Activated naive CD4-positive, alpha-beta T cell treated with anti-CD3 and anti-CD28 coated beads, Interleukin-2, amount 50 U/mL, for 72 hours (primary cell): ENCODE measurements at regions not wholly inside any gene's neighbourhood (a gene's known extent, or its start where the extent isn't known, plus 50 kb on each side); places are given as distances from the start of the nearest gene placed in this dataset.

ENCODE experiments used
- ATAC-seq, 2 donors: fragments of 150-1000 bp; cut with Tn5 transposase; 2 replicates each; pipeline ENCODE4 v1.10.0; 2021; ENCODE audit warnings: mild to moderate bottlenecking in 2 of 2, moderate library complexity in 2 of 2
- DNase-seq, 2 donors: peaks; one replicate each; pipeline ENCODE4 v3.0.0; 2021 to 2022; ENCODE audit warnings: low spot score in 2 of 2
- H3K27ac Mint-ChIP-seq, 2 donors: one replicate each; pipeline ENCODE4 v1.8.0; 2022; ENCODE audit warnings: mild to moderate bottlenecking in 2 of 2, mixed read lengths in 2 of 2
- H3K36me3 Mint-ChIP-seq, 2 donors: one replicate each; pipeline ENCODE4 v1.8.0; 2022; ENCODE audit warnings: mixed read lengths in 2 of 2
- H3K9me3 Mint-ChIP-seq, 2 donors: one replicate each; pipeline ENCODE4 v1.8.0; 2022; ENCODE audit warnings: mixed read lengths in 2 of 2

DNA sequence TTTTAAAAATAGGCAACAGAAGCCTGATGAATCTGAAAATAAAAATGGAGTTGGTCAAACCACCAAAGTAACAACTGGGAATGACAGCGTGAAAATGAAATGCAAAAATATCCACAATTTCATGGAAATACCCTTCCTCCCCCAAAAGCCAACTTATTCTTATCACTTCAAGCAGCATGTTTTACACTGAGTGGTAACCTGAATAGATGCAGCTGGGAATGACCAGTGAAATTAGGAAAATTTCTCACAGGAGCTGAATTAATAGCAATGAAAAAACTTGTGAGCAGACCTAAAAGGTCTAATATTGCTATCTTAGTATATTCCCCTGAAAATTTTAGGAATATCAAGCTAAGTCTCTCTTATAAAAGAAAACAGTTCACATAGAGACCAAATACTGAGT, 239.0 kb downstream of the PCDH18 start:
- Mint-ChIP-seq H3K36me3 (no peaks in the 10 kb centered on the region), H3K9me3 (peaks cover 13 to 18% of the 10 kb centered on the region in 2 donors), H3K27ac (no peak overlapping the region)
- DNase-seq: no peak
- ATAC-seq: no peak

DNA sequence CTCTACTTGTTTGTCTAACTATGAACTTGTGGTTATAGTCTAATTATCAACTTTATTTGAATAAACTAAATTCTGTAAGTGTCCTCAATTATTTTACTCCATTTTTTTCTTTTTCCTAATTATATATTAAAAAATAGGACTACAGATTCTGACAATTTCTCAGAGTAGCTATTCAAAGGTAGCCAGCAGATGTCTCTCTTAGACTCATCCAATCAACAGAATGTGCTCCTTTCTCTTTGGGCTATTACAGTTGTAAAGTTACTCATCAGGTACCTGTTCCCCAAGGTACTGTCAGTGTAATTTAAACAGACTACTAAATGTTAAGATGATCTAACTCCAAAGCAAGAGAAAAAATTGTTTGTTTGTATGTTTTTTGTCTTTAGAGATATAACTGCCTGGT, 248.6 kb downstream of the PCDH18 start:
- DNase-seq (no peak), ATAC-seq (no peak)
- Mint-ChIP-seq H3K36me3 (no peaks in the 10 kb centered on the region), H3K9me3 (peaks cover 3 to 11% of the 10 kb centered on the region in 2 donors), H3K27ac (no peak overlapping the region)

DNA sequence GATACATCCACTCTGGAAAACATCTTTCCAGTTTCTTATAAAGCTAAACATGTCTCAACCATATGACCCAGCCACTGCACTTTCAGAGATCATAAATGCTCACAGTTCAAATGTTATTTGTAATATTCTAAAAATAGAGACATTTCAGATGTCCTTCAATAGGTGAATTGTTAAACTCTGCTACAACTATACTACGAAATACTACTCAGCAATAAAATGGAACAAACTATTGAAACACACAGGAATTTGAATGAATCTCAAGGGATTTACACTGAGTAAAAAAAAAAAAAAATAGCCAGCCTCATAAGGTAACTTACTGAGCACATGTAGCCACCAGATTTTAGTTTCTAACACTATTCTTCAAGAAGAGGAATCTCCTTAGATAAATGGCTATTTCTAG, 253.9 kb downstream of the PCDH18 start:
- Mint-ChIP-seq H3K9me3 (peaks cover 0 to 7% of the 10 kb centered on the region in 2 donors), H3K27ac (no peak overlapping the region), H3K36me3 (no peaks in the 10 kb centered on the region)
- ATAC-seq (no peak), DNase-seq (no peak)

DNA sequence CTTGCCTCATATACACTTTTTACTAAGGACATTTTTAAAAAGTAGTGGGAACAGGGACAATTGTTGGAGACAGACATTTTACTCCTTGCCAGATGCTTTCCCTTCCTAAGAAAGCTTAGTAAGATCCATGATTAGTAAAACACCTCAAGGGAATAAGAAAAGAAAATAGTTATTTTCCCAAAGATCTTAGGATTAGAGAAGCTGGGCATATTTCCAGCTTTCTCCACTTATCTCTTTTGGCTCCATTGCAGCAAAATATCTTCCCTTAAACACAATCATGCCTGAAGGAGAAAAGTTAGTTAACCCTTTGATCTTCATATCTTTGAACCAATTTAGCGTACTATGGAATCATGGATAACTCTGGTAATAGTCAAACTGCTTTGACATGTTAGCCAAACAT, 257.9 kb downstream of the PCDH18 start:
- no peak for ATAC-seq
- H3K27ac Mint-ChIP-seq: no peak overlapping the region

DNA sequence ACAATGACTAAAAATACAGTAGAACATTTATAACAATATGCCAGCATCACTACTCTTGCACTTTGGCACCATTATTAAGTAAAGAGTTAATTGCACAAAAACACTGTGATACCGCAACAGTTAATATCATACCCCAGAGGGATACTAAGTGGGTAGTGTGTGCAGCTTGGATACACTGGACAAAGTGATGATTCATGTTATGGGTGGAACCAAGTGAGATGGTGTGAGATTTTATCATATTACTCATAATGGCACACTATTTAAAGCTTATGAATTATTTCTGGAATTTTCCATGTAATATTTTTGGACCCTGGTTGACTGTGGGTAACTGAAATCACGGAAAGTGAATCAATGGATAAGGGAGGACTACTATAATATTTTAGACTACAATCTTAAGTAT, 265.3 kb downstream of the PCDH18 start:
- ATAC-seq (no peak), DNase-seq (no peak)
- Mint-ChIP-seq H3K9me3 (peaks cover 6 to 7% of the 10 kb centered on the region in 2 donors), H3K27ac (no peak overlapping the region), H3K36me3 (no peaks in the 10 kb centered on the region)

More for the DNA sequence above, 257.9 kb downstream of the PCDH18 start:
- no peaks in the 10 kb centered on the region for H3K36me3 Mint-ChIP-seq
- H3K9me3 Mint-ChIP-seq: peaks cover 0 to 4% of the 10 kb centered on the region in 2 donors
- no peak for DNase-seq

DNA sequence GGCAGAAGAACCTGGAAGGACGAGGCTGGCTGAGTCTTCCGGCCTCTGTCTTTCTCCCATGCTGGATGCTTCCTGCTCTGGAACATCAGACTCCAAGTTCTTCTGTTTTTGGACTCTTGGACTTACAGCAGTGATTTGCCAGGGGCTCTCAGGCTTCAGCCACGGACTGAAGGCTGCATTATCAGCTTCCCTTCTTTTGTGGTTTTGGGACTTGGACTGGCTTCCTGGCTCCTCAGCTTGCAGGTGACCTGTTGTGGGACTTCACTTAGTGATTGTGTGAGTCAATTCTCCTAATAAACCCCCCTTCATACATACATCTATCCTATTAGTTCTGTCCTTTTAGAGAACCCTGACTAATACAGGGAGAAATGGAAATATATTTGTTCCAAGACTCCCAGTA, 265.8 kb downstream of the PCDH18 start:
- Mint-ChIP-seq H3K9me3 (peaks cover 6 to 7% of the 10 kb centered on the region in 2 donors), H3K27ac (no peak overlapping the region), H3K36me3 (no peaks in the 10 kb centered on the region)
- no peak for DNase-seq
- ATAC-seq: no peak

DNA sequence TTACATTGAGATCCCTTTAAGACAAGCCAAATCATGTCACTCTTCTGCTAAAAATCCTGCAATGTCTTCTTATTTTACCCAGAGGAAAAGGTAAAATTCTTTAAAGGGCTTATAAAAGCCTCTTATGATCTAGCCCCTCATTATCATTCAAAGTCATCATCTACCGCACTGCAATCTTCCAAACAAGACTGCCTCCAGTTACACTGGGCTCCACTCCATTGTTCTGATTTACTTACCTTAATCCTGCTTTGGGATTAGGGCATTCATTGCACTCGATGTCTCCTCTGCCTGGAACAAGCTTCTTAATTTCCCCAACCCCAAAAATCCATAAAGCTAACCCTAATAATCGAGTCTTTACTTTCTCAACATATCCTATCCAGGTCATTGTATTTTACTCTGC, 269.1 kb downstream of the PCDH18 start:
- ATAC-seq: no peak
- DNase-seq: no peak
- no peak overlapping the region for H3K27ac Mint-ChIP-seq
- H3K9me3 Mint-ChIP-seq: peaks cover 6 to 7% of the 10 kb centered on the region in 2 donors
- H3K36me3 Mint-ChIP-seq: no peaks in the 10 kb centered on the region

DNA sequence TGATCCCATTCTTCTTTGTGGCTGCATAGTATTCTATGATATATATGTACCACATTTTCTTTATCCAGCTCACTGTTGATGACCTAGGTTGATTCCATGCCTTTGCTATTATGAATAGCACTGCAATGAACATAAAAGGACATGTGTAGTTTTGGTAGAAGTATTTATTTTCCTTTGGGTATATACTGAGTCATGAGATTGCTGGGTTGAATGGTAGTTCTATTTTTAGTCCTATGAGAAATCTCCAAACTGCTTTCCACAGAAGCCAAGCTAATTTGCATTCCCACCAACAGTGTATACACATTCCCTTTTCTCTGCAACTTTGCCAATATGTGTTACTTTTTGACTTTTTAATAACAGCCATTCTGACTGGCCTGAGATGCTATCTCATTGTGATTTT, 278.3 kb downstream of the PCDH18 start:
- Mint-ChIP-seq H3K36me3 (no peaks in the 10 kb centered on the region), H3K27ac (no peak overlapping the region), H3K9me3 (peaks cover 4% of the 10 kb centered on the region in 2 donors)
- no peak for DNase-seq
- no peak for ATAC-seq

DNA sequence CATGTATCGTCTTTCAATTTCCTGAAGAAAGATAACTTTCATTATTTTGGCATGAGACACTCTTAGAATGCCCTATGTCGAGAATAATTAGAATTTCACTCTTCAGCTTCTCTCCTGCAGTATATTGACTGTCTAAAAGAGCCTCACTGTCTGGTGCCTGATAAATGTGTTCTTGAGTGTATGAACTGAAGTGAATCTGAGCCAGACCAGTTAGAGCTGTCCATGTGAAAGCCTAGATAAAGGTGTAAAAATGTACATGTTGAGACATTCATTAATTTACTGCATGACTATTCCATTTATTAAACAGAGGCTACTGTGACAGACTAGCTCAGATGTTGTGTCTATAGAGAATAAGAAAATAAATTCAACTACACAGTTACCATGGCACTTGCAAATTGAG, 283.2 kb downstream of the PCDH18 start:
- no peak for ATAC-seq
- peaks cover 8 to 17% of the 10 kb centered on the region in 2 donors for H3K9me3 Mint-ChIP-seq

DNA sequence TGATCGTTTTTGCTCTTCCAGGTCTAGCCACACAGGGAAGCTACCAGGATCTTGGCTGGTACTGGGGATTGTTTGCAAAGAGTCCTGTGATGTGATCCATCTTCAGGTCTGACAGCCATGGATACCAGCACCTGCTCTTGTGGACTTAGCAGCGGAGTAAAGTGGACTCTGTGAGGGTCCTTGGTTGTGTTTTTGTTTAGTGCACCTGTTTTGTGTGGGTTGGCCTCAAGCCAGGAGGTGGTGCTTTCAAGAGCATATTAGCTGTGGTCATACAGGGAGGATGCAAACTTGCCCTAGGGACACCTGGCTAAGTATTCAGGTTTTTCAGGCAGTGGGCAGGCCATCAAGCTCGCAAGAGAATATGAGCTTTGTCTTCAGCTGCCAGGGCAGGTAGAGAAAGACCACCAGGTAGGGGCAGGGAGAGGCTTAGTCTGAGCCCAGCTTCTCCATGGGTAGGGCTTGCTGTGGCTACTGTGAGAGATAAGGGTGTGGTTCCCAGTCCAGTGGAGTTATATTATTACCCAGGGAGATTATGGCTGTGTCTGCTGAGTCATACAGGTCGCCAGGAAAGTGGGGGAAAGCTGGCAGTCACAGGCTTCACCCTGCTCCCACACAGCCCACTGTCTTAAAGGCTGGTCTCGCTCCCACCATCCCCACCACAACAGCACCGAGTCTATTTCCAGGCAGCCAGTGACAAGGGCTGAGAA, 293.7 kb downstream of the PCDH18 start:
- peaks cover 0 to 15% of the 10 kb centered on the region in 2 donors for H3K36me3 Mint-ChIP-seq
- no peak overlapping the region for H3K27ac Mint-ChIP-seq
- DNase-seq (no peak), ATAC-seq (no peak)
- peaks cover 12 to 27% of the 10 kb centered on the region in 2 donors for H3K9me3 Mint-ChIP-seq

More for the DNA sequence above, 283.2 kb downstream of the PCDH18 start:
- no peak overlapping the region for H3K27ac Mint-ChIP-seq
- DNase-seq: no peak
- H3K36me3 Mint-ChIP-seq: no peaks in the 10 kb centered on the region

DNA sequence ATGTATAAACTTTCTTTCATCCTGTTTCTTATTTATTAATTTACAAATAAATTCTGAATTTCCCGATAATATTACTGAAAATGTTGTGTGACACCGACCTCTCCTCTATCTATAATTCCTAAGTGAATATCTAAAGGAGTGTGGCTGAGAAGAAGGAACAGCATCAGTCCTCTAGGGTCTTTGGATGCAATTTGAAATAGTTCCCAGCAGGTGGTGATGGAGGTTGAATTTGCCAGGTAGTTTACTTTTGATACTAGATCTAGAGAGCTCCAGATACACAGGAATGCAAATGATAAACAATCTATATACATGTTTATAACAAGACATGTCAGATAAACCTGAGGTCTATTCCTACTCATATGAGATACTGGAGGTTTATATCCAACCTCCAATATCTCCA, 305.4 kb downstream of the PCDH18 start:
- DNase-seq (no peak), ATAC-seq (no peak)
- H3K9me3 Mint-ChIP-seq: peaks cover 0 to 13% of the 10 kb centered on the region in 2 donors
- H3K36me3 Mint-ChIP-seq: peaks cover 6 to 8% of the 10 kb centered on the region in 2 donors
- no peak overlapping the region for H3K27ac Mint-ChIP-seq

DNA sequence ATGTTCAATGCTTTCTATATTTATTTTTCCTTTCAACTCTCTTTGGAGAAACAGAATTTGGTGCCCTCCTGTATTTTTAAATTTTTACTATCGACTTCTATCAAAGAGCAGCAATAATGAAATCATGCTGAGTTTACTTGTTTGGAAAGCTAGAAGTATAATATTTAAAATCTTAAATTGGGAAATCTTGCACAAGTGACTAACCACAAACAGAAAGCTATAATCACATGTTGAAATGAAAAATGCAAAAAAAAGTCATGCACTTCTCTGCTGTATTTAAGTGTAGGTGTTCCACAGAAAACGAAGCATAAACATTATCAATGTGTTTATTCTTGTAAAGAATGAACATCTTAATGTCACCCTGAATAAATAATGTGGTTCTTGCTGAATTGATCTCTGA, 306.1 kb downstream of the PCDH18 start:
- Mint-ChIP-seq H3K27ac (no peak overlapping the region), H3K36me3 (peaks cover 6 to 8% of the 10 kb centered on the region in 2 donors), H3K9me3 (peaks cover 0 to 11% of the 10 kb centered on the region in 2 donors)
- ATAC-seq (no peak), DNase-seq (no peak)

DNA sequence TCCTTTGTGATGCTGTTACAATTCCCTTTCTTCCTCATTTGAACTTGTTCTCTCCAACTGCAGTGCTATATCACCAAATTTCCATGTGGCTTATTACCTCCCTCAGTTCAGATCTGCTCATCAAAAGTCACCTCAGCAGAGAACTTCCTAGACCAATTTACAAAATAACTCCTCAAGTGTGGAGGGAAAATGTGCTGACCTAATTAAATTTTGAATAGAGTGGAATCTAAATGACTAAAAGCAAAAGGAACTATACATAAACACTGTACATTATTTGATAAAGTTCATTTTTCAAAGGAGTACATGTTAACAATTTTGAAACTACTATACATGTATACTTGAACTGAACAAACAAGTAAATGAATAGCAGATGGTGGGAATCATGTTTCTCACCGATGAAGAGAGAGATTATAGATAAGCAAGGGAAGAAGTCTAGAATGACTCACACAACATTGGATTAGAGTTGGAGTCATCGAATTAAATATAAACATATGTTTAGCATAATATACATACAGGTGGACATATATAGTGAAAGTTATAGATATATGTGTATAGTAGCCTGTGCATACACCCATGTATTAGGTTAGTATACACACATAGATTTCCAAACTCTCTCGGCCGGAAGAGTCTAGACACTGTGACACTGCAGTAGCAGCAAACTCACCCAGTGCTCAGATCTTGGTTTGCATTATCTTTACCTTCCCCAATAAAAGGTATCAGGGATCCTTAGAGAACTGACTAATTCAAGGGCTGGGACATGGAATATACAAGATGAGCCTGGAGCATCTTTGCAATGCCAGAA, 318.7 kb downstream of the PCDH18 start:
- Mint-ChIP-seq H3K27ac (no peak overlapping the region), H3K36me3 (no peaks in the 10 kb centered on the region)
- DNase-seq: no peak

DNA sequence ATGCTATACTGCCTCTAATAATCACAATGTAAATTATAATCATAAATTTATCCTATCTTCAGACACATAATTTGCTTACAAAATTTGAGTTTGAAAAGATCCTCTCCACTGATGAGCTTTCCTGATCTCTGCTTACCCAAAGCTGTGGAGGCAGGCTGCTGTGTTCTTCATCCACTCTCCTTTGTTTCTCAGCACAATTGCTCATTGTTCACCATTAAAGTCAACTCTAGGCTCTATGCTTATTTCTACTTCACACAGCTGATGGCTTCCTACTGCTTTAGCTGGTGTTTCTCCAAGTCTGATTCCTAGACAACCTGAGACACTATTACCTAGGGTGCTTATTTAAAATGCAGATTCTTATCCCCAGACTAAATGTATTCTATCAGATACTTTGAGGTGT, 319.7 kb downstream of the PCDH18 start:
- H3K9me3 Mint-ChIP-seq: peaks cover 6 to 10% of the 10 kb centered on the region in 2 donors
- no peaks in the 10 kb centered on the region for H3K36me3 Mint-ChIP-seq
- DNase-seq (no peak), ATAC-seq (no peak)
- no peak overlapping the region for H3K27ac Mint-ChIP-seq

More for the DNA sequence above, 318.7 kb downstream of the PCDH18 start:
- no peak for ATAC-seq
- H3K9me3 Mint-ChIP-seq: peaks cover 6 to 10% of the 10 kb centered on the region in 2 donors

DNA sequence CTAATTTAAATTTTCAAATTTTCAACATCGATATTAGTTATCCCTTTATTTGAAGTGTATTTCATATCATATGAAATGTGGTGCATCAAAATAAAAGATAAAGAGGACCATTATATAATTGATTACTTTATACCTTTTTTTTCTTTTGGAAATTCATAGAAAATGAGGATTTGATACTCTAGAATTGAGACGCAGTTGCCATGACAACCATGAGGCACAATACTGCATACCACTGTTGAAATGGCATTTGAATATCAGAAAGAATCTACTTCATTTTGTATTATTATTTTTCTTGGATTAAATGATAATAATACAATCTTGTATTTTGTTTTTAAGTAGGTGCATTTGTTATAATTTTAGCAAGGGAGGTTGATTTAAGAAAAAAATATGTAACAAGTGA, 323.1 kb downstream of the PCDH18 start:
- DNase-seq (no peak), ATAC-seq (no peak)
- Mint-ChIP-seq H3K9me3 (peaks cover 9 to 13% of the 10 kb centered on the region in 2 donors), H3K27ac (no peak overlapping the region), H3K36me3 (no peaks in the 10 kb centered on the region)

DNA sequence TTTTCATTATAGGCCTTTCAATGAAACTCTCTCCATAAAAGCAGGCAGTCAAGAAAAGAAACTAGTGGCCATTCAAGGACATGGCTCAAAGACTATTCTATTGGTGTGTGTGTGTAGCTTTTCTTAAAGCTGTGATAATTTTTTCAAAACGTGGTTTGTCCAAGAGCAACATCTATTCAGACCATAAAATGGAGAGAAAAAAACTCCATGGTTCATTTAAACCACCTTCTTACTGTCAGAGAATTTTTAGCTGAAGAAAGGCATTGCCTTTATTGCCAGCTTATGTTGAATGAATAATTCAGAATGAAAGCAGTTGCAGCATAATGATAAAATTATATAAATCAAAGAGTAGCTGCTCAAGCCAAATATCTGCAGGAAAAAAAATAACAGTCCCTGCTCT, 325.5 kb downstream of the PCDH18 start:
- no peak for DNase-seq
- no peak for ATAC-seq
- Mint-ChIP-seq H3K36me3 (no peaks in the 10 kb centered on the region), H3K9me3 (peaks cover 10% of the 10 kb centered on the region in 2 donors), H3K27ac (no peak overlapping the region)

DNA sequence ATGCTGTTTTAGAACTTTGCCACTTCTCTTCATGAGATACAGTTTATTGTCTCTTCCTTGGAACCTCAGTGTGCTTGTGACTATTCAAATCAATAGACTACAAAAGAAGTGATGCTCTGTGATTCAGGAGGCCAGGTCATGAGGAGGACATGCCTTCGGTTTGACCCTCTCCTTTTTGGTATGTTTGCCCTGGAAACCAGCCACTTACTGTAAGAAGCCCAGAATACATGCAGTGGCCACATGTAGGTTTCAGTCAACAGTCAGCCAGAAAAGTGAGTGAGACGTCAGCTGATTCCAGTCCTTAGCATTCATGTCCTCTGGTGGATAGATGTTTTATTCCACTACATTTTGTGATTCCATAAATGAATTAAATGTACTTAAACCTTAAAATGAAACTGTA, 328.7 kb downstream of the PCDH18 start:
- H3K27ac Mint-ChIP-seq: no peak overlapping the region
- ATAC-seq (no peak), DNase-seq (no peak)
- H3K9me3 Mint-ChIP-seq: peaks cover 4 to 5% of the 10 kb centered on the region in 2 donors
- no peaks in the 10 kb centered on the region for H3K36me3 Mint-ChIP-seq

DNA sequence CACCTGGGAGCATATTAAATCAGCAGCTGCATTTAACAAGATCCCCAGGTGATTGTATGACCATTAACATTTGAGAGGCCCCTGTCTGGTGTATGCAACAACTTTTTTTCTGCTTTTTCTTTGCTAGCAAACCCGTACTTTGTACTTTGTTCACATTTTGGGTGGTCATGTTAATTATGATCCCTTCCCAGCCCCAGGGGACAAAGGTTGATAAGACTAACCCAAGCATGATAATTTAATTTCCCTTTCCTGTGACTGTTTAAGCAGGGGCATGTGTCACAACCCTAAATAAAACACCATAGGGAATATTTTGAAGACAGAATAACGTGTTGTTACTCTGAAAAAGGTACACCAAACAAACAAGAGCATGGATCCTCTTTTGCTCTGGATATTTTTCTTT, 332.0 kb downstream of the PCDH18 start:
- no peaks in the 10 kb centered on the region for H3K36me3 Mint-ChIP-seq
- DNase-seq (no peak), ATAC-seq (no peak)
- peaks cover 8 to 9% of the 10 kb centered on the region in 2 donors for H3K9me3 Mint-ChIP-seq
- H3K27ac Mint-ChIP-seq: no peak overlapping the region
